Hematopoietic multipotent progenitor cell treated with erythropoietin and hydrocortisone succinate and interleukin-3 and kit ligand, for 15 days (in vitro differentiated cells): ENCODE measurements at regions not wholly inside any gene's neighbourhood (a gene's known extent, or its start where the extent isn't known, plus 50 kb on each side); places are given as distances from the start of the nearest gene placed in this dataset.
"Not testable (repeated sequence)": the region's sequence is repeated elsewhere in the genome, so short reads cannot be mapped to it uniquely, and the experiment has no call there.

Experiments used
- DNase-seq: peaks from one replicate; pipeline ENCODE4 v3.0.0-alpha.2; 2015; ENCODE audit warnings: low spot score

GRCh38 chr3:176628101-176628639 is 569.1 kb downstream of the TBL1XR1 start:
- DNase-seq, result no peak

GRCh38 chr3:176623468-176624150 is 573.7 kb downstream of the TBL1XR1 start:
- no peak for DNase-seq

- no peak for DNase-seq
Observed at GRCh38 chr3:176619833-176620232, 577.4 kb downstream of the TBL1XR1 start.

GRCh38 chr3:176615826-176616225 is 581.5 kb downstream of the TBL1XR1 start:
- DNase-seq, result no peak

- DNase-seq, result no peak
Observed at GRCh38 chr3:176611703-176612102, 585.6 kb downstream of the TBL1XR1 start.

GRCh38 chr3:176609361-176609760 is 587.9 kb downstream of the TBL1XR1 start:
- DNase-seq, result no peak

GRCh38 chr3:176605553-176605952 is 591.7 kb downstream of the TBL1XR1 start:
- DNase-seq, result not testable (repeated sequence)

GRCh38 chr3:176595307-176595706 is 602.0 kb downstream of the TBL1XR1 start:
- no peak for DNase-seq

GRCh38 chr3:176590722-176591121 is 606.6 kb downstream of the TBL1XR1 start:
- DNase-seq, result no peak

- no peak for DNase-seq
Observed at GRCh38 chr3:176587089-176587488, 610.2 kb downstream of the TBL1XR1 start.

- DNase-seq, result no peak
Observed at GRCh38 chr3:176584413-176585176, 612.7 kb downstream of the TBL1XR1 start.

GRCh38 chr3:176583956-176584355 is 613.3 kb downstream of the TBL1XR1 start:
- DNase-seq, result no peak

- no peak for DNase-seq
Observed at GRCh38 chr3:176581589-176581988, 615.7 kb downstream of the TBL1XR1 start.

- no peak for DNase-seq
Observed at GRCh38 chr3:176579711-176580185, 617.5 kb downstream of the TBL1XR1 start.

GRCh38 chr3:176578316-176578715 is 619.0 kb downstream of the TBL1XR1 start:
- DNase-seq, result no peak

- no peak for DNase-seq
Observed at GRCh38 chr3:176577447-176577846, 619.8 kb downstream of the TBL1XR1 start.

- no peak for DNase-seq
Observed at GRCh38 chr3:176574786-176575185, 622.5 kb downstream of the TBL1XR1 start.

GRCh38 chr3:176571926-176572325 is 625.4 kb downstream of the TBL1XR1 start:
- DNase-seq, result no peak

- no peak for DNase-seq
Observed at GRCh38 chr3:176570992-176571391, 626.3 kb downstream of the TBL1XR1 start.

GRCh38 chr3:176568189-176568588 is 629.1 kb downstream of the TBL1XR1 start:
- no peak for DNase-seq

GRCh38 chr3:176566757-176567156 is 630.5 kb downstream of the TBL1XR1 start:
- no peak for DNase-seq

- no peak for DNase-seq
Observed at GRCh38 chr3:176562331-176562730, 635.0 kb downstream of the TBL1XR1 start.

GRCh38 chr3:176561826-176562225 is 635.5 kb downstream of the TBL1XR1 start:
- DNase-seq, result no peak
